ENCODE measurements at regions not wholly inside any gene's neighbourhood (a gene's known extent, or its start where the extent isn't known, plus 50 kb on each side); places are given as distances from the start of the nearest gene placed in this dataset.

GRCh38 chr2:177326005-177326404 is 61.5 kb upstream of the NFE2L2 start:
- Histone ChIP-seq H3K27ac (no peak overlapping the region), H3K27me3 (replicated peaks; ENCODE audit: insufficient read depth) (no peaks in the 10 kb centered on the region), H3K36me3 (no peaks in the 10 kb centered on the region), H3K4me1 (replicated peaks) (no peaks in the 10 kb centered on the region), H3K9me3 (no peaks in the 10 kb centered on the region), H3K4me3 (no peak overlapping the region)
- no peak for TF ChIP-seq POLR2AphosphoS5 (IDR thresholded peaks at IDR 0.05)
- TF ChIP-seq CTCF (IDR thresholded peaks at IDR 0.05) = no peak
- no peak for TF ChIP-seq POLR2A (IDR thresholded peaks at IDR 0.05)
- 73% methylated on average over 3 of the region's 3 CpGs for WGBS
- intact Hi-C loops (cut with DNase I) = no loop called here
- no peak for DNase-seq (ENCODE audit: low spot score)

GRCh38 chr2:177326591-177326990 is 62.1 kb upstream of the NFE2L2 start:
- no peak overlapping the region for H3K27ac ChIP-seq
- H3K9me3 ChIP-seq = no peaks in the 10 kb centered on the region
- no peaks in the 10 kb centered on the region for H3K36me3 ChIP-seq
- TF ChIP-seq POLR2AphosphoS5 (IDR thresholded peaks at IDR 0.05) (no peak), POLR2A (IDR thresholded peaks at IDR 0.05) (no peak), CTCF (IDR thresholded peaks at IDR 0.05) (no peak)
- no peak for DNase-seq (ENCODE audit: low spot score)
- no peak overlapping the region for H3K4me3 ChIP-seq
- intact Hi-C loops (cut with DNase I) = no loop called here
- no peaks in the 10 kb centered on the region for H3K27me3 ChIP-seq (replicated peaks; ENCODE audit: insufficient read depth)
- H3K4me1 ChIP-seq (replicated peaks) = no peaks in the 10 kb centered on the region

- 72% methylated on average over 1 of the region's 1 CpG for WGBS
- intact Hi-C loops (cut with DNase I) = no loop called here
- H3K4me1 ChIP-seq (replicated peaks) = no peaks in the 10 kb centered on the region
- TF ChIP-seq POLR2A (IDR thresholded peaks at IDR 0.05) (no peak), CTCF (IDR thresholded peaks at IDR 0.05) (no peak), POLR2AphosphoS5 (IDR thresholded peaks at IDR 0.05) (no peak)
- no peaks in the 10 kb centered on the region for H3K27me3 ChIP-seq (replicated peaks; ENCODE audit: insufficient read depth)
- no peak overlapping the region for H3K27ac ChIP-seq
- H3K4me3 ChIP-seq = no peak overlapping the region
- H3K36me3 ChIP-seq = no peaks in the 10 kb centered on the region
- DNase-seq (ENCODE audit: low spot score) = no peak
- H3K9me3 ChIP-seq = no peaks in the 10 kb centered on the region
These were observed 62.5 kb upstream of the NFE2L2 start for GRCh38 chr2:177327009-177327408.

- intact Hi-C loops (cut with DNase I) = no loop called here
- 85% methylated on average over 2 of the region's 2 CpGs for WGBS
- Histone ChIP-seq H3K4me3 (no peak overlapping the region), H3K9me3 (no peaks in the 10 kb centered on the region), H3K27me3 (replicated peaks; ENCODE audit: insufficient read depth) (no peaks in the 10 kb centered on the region), H3K4me1 (replicated peaks) (no peaks in the 10 kb centered on the region), H3K36me3 (no peaks in the 10 kb centered on the region), H3K27ac (no peak overlapping the region)
- no peak for TF ChIP-seq POLR2AphosphoS5 (IDR thresholded peaks at IDR 0.05)
- no peak for DNase-seq (ENCODE audit: low spot score)
These were observed 63.5 kb upstream of the NFE2L2 start for GRCh38 chr2:177328056-177328455.

GRCh38 chr2:177329064-177329463 is 63.5 kb upstream of the AGPS start:
- no peaks in the 10 kb centered on the region for H3K4me1 ChIP-seq (replicated peaks)
- TF ChIP-seq POLR2AphosphoS5 (IDR thresholded peaks at IDR 0.05) (no peak), CTCF (IDR thresholded peaks at IDR 0.05) (no peak), POLR2A (IDR thresholded peaks at IDR 0.05) (no peak)
- H3K4me3 ChIP-seq = no peak overlapping the region
- intact Hi-C loops (cut with DNase I) = no loop called here
- H3K36me3 ChIP-seq = no peaks in the 10 kb centered on the region
- WGBS = 91% methylated on average over 4 of the region's 4 CpGs
- H3K27me3 ChIP-seq (replicated peaks; ENCODE audit: insufficient read depth) = no peaks in the 10 kb centered on the region
- H3K9me3 ChIP-seq = no peaks in the 10 kb centered on the region
- DNase-seq (ENCODE audit: low spot score) = no peak
- no peak overlapping the region for H3K27ac ChIP-seq
